HAP-1 (cell line): ENCODE measurements at regions not wholly inside any gene's neighbourhood (a gene's known extent, or its start where the extent isn't known, plus 50 kb on each side); places are given as distances from the start of the nearest gene placed in this dataset.

ENCODE experiments used
- DNase-seq, 2 experiments: peaks; one replicate each; pipeline ENCODE4 v3.0.0-alpha.2; 2016 to 2020; ENCODE audit warnings: low spot score in 2 of 2
- H3K27me3 ChIP-seq: fragments of 250-450 bp; sonication (Bioruptor Pico); 2 replicates; pipeline ENCODE4 v1.5.1; 2020; ENCODE audit warnings: low read depth, mild to moderate bottlenecking, moderate library complexity
- H3K36me3 ChIP-seq: fragments of 250-450 bp; sonication (Bioruptor Pico); replicated peaks from 2 replicates; pipeline ENCODE4 v1.5.1; 2020; ENCODE audit warnings: mild to moderate bottlenecking
- H3K4me1 ChIP-seq: fragments of 250-450 bp; sonication (Bioruptor Pico); 2 replicates; pipeline ENCODE4 v1.5.1; 2020; ENCODE audit warnings: mild to moderate bottlenecking
- H3K4me3 ChIP-seq: fragments of 250-450 bp; sonication (Bioruptor Pico); 2 replicates; pipeline ENCODE4 v1.5.1; 2020; ENCODE audit warnings: mild to moderate bottlenecking, moderate library complexity
- H3K9me3 ChIP-seq: fragments of 250-450 bp; sonication (Bioruptor Pico); 2 replicates; pipeline ENCODE4 v1.5.1; 2020; ENCODE audit warnings: mild to moderate bottlenecking, moderate library complexity
- in situ Hi-C: fragments of 300-500 bp; cut with MboI; formaldehyde crosslinking; loops from 3 replicates; pipeline ENCODE4 v1.14.3; 2020; ENCODE audit warnings: low sequenced_read_pairs, inconsistent platforms, mixed read lengths

DNA sequence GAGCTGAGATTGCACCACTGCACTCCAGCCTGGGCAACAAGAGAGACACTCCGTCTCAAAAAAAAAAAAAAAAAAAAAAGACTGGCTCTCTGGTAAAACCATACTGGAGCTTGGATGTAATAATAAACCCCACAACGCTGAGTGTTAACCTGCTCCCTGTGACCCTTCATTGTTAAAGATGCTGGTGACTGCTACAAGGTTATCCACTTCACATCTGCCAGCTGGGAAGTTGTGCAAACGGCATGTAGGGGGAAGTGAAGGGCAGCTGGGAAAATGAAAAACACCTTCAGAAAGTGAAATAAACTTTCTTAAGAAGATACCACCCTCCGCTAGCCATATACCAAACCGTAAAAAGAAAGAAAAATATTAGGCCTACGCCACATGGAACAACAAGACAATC, 131.0 kb upstream of the NUDT7 start:
- no peaks in the 10 kb centered on the region for H3K4me1 ChIP-seq
- in situ Hi-C loops = no loop called here
- no peak for DNase-seq

DNA sequence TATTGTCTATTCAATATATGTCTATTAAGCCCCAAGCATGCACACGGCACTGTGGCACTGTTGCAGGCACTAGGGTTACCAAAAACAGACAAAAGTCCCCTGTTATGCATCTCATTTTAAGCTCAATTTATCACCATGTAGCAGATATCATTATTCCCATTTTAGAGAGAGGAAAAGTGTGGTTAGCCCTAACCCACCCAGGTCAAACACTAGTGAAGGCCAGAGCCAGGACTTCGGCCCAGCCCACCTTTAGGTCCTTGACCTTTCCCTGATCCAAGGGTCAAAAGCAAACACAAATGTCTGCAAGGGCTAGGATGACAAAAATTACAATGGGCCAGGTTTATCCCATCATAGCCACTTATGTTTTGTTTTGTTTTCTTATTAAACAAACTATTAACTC, 130.3 kb upstream of the NUDT7 start:
- in situ Hi-C loops = no loop called here
- no peak for DNase-seq
- H3K4me3 ChIP-seq = no peak overlapping the region

More for the DNA sequence above, 131.0 kb upstream of the NUDT7 start:
- H3K27me3 ChIP-seq = no peaks in the 10 kb centered on the region
- H3K4me3 ChIP-seq = no peak overlapping the region
- H3K9me3 ChIP-seq = no peaks in the 10 kb centered on the region
- H3K36me3 ChIP-seq = no peaks in the 10 kb centered on the region

DNA sequence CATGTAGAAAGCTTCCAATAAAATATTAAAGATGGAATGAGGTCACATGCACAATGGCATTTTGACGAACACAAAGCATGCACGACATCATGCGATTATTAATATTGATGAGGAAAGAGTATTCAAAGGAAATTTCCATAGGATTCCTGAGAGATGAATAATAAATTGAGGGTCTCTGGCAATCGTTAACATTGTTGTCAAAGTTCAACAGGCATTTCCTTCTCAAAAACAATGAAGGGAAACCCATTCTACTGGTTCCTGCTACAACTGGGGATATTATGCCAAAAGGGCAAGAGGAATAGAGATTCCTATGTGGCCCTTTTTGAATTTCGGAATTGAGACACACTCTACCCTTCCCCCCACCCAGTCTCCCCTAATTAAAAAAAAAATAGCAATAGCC, 128.3 kb upstream of the NUDT7 start:
- H3K36me3 ChIP-seq = no peaks in the 10 kb centered on the region
- in situ Hi-C loops = no loop called here
- no peaks in the 10 kb centered on the region for H3K9me3 ChIP-seq
- H3K4me3 ChIP-seq = no peak overlapping the region
- H3K27me3 ChIP-seq = no peaks in the 10 kb centered on the region
- DNase-seq = no peak
- H3K4me1 ChIP-seq = no peaks in the 10 kb centered on the region

More for the DNA sequence above, 130.3 kb upstream of the NUDT7 start:
- Histone ChIP-seq H3K9me3 (no peaks in the 10 kb centered on the region), H3K27me3 (no peaks in the 10 kb centered on the region), H3K4me1 (no peaks in the 10 kb centered on the region), H3K36me3 (no peaks in the 10 kb centered on the region)

DNA sequence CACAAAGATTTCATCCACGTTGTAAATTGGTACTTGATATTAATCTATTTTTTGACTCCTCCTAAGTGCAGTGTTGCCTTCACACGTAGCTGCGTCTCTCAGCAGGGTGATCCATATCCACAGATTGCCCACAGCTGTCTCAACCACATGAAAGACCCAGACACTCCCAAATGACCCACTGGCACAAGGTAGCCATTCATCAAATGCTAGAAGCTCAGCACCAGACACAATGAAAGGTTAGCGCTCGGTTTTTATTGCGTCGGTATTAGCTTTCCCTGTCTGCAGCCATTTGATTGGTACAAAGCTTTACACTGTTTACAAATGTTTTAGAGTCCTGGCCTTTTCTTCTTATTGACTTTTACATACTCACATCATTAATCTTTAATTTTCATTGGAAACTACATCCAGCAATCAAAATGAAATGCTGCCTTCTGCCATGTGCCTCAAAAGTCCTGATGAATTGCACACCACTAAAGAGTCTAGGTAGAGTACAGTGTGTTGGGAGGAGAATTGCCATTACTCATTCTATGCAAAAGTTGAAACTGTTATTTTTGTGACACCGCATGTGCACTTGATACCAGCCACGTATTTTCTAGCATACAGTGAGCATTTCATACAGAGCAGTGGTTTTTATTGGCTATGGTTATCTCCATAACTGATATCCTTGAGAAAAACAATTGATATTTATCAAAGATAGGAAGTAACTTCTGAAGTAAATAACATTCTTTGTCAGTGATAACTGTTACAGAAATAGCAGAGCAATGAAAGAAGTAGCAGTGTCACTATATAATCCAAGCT, 127.3 kb upstream of the NUDT7 start:
- Histone ChIP-seq H3K9me3 (no peaks in the 10 kb centered on the region), H3K36me3 (no peaks in the 10 kb centered on the region), H3K4me3 (no peak overlapping the region), H3K27me3 (no peaks in the 10 kb centered on the region), H3K4me1 (no peaks in the 10 kb centered on the region)
- DNase-seq = no peak
- in situ Hi-C loops = no loop called here

DNA sequence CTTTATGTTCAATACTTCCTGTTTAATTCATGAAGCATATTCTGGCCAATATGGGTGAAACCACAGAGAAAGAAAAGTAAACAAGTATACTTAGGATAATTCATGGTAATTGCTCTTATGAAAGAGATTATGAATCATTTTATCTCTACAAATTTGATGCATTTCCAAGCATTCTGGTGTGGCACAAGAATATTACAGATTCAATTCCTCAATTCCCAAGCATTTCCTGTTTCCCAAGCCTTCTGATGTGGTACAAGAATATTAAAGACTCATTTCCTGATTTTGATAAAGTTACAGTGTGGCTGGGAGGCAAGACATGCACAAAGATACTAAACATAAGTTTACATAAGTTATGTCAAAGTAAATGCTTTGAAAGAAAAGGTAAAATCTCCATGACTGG, 126.1 kb upstream of the NUDT7 start:
- no peak overlapping the region for H3K4me3 ChIP-seq
- no peak for DNase-seq
- no peaks in the 10 kb centered on the region; the same call in 1 of the 2 replicates for H3K9me3 ChIP-seq
- no peaks in the 10 kb centered on the region for H3K27me3 ChIP-seq
- H3K4me1 ChIP-seq = no peaks in the 10 kb centered on the region
- in situ Hi-C loops = no loop called here
- H3K36me3 ChIP-seq = no peaks in the 10 kb centered on the region

DNA sequence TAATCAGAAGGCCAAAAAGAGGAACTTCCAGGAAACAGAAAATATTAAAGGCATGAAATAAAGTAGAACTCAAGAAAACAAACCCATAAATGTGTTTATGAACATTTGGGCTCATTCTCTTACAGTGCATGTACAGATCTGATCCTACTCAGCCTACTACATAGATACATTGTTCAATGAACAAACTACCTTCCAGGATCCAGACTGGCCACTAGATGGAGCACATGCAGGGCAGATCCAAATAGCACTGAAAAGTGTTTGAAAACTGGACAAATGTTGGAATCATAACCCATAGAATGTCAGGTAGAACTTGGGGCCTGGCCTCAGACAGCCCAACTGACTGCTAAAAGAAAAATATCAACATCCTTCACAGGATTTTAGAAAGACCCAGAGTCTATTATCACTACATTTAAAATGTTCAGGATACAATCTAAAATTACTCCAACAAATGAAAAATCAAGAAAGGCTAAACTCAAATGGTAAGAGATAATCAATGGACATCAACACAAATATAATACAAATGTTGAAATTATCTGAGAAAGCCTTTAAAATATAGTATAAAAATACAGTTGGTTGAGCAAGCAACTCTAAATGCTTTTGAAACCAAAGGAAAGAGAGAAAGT, 122.4 kb upstream of the NUDT7 start:
- no peaks in the 10 kb centered on the region for H3K27me3 ChIP-seq
- DNase-seq = peak in 1 of 2 experiments; percentile 30

DNA sequence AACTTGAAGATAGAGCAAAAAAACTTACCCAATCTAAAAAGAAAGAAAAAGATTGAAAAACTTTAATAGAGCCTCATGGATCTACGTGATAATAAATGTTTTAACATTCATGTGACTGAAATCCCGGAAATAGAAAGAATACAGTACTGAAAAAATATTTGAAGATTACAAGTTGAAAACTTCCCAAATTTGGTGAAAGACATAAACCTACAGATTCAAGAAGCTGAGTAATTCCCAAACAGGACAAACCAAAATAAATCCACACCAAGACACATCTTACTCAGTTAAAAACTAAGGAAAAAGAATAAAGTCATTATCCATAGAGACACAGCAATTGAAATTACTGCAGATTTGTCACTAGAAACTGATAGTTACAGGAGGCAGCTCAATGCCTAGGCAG, 121.8 kb upstream of the NUDT7 start:
- Histone ChIP-seq H3K9me3 (no peaks in the 10 kb centered on the region; the same call in 1 of the 2 replicates), H3K27me3 (no peaks in the 10 kb centered on the region), H3K36me3 (no peaks in the 10 kb centered on the region), H3K4me3 (no peak overlapping the region), H3K4me1 (no peaks in the 10 kb centered on the region)
- DNase-seq = no peak
- in situ Hi-C loops = no loop called here

More for the DNA sequence above, 122.4 kb upstream of the NUDT7 start:
- Histone ChIP-seq H3K36me3 (no peaks in the 10 kb centered on the region), H3K4me1 (no peaks in the 10 kb centered on the region), H3K9me3 (no peaks in the 10 kb centered on the region; the same call in 1 of the 2 replicates), H3K4me3 (no peak overlapping the region)
- in situ Hi-C loops = no loop called here

DNA sequence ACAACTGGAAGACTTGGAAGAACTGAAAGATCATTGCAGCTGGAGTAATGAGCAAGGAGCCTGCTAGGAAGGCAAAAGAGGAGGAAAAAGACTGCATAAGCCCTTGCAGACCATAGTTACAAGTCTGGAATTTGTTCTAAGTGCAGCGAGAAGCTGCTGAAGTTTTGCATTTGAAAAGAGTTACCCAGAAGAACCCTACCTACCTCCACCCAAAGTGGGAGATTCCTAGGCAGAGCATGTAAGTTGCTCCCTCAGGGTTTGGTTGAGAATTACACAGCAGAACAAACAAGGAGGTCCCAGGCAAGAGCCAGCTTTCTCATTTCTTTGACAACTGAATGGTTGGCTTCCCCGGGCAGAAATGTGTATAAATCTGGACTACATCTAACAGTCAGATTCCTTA, 118.7 kb upstream of the NUDT7 start:
- in situ Hi-C loops = no loop called here
- H3K4me3 ChIP-seq = no peak overlapping the region

DNA sequence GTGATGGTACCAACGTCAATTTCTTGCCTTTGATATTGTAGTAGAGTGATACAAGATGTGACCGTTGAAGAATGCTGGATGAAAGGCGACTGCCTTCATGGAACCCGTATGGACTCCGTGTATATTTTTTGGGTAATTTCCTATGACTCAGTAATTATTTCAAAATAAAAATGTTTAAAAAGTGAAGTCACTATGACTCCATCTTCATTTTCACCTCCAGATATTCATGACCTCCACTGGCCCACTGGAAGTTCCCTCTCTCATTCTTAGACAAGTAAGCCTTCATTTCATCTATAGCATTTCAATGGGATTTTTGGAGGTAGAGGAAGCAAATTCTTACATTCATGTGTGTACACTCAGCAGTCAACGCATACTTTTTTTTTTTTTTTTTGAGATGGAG, 111.8 kb upstream of the NUDT7 start:
- Histone ChIP-seq H3K4me3 (no peak overlapping the region), H3K36me3 (no peaks in the 10 kb centered on the region), H3K4me1 (no peaks in the 10 kb centered on the region), H3K9me3 (no peaks in the 10 kb centered on the region), H3K27me3 (no peaks in the 10 kb centered on the region)
- DNase-seq = no peak
- in situ Hi-C loops = no loop called here

More for the DNA sequence above, 118.7 kb upstream of the NUDT7 start:
- no peaks in the 10 kb centered on the region for H3K4me1 ChIP-seq
- no peaks in the 10 kb centered on the region for H3K27me3 ChIP-seq
- no peak for DNase-seq
- H3K36me3 ChIP-seq = no peaks in the 10 kb centered on the region
- no peaks in the 10 kb centered on the region; the same call in 1 of the 2 replicates for H3K9me3 ChIP-seq

DNA sequence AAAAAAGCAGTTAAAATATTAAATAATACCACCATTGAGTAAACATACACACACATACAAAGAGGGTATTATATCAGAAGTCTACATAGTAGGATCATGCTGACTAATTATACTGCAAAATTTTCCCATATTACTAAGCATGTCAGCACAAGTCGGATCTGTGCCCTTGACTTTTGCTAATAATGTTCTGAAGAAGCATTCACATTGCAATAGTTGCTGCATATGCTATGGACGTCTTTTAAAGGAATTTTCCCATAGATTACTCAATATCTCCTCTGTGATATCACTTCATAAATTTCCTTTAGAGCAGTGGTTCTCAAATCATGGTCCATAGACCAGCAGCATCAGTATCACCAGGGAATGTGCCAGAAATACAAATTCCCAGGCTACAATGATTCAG, 110.9 kb upstream of the NUDT7 start:
- Histone ChIP-seq H3K9me3 (no peaks in the 10 kb centered on the region), H3K36me3 (no peaks in the 10 kb centered on the region), H3K27me3 (no peaks in the 10 kb centered on the region), H3K4me3 (no peak overlapping the region), H3K4me1 (no peaks in the 10 kb centered on the region)
- in situ Hi-C loops = no loop called here
- no peak for DNase-seq

DNA sequence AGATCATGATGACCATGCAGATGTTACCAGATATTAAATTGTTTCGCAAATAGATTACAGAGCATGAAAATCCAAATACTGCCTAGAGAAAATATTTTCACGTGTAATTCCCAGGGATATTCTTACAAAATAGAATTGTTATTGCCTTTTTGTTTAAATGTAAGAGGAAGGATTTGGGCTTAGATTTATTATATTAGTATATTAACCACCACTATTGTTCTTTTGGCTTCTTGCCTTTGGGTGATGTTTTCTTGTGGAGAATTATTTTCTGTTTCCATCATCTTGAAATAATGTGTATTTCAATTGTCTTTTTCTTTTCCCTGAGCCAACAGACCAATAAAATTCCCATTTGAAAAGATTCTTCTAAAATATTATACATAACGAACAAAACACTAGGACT, 109.7 kb upstream of the NUDT7 start:
- no peak for DNase-seq
- no peaks in the 10 kb centered on the region for H3K4me1 ChIP-seq
- no peaks in the 10 kb centered on the region for H3K36me3 ChIP-seq
- no peaks in the 10 kb centered on the region for H3K27me3 ChIP-seq
- in situ Hi-C loops = no loop called here
- no peaks in the 10 kb centered on the region for H3K9me3 ChIP-seq
- H3K4me3 ChIP-seq = no peak overlapping the region

DNA sequence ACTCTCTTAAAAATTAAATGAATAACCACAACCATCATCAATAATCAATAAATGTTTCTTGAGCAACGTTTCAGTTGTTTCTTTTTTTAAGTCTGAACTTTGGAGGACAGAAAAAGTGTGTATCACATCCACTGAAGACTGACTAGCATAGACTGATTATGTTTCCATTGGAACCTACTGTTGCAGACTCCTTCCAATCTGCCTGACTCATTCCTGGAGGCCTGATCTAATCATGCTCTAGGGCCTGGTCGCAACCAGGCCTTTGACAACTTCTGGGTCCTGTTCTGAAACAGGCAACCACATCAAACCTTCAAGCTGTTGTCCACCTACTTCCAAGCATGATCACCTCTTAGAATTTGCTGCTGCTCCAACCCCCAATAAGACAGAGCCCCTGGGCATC, 109.2 kb upstream of the NUDT7 start:
- in situ Hi-C loops = no loop called here
- H3K27me3 ChIP-seq = no peaks in the 10 kb centered on the region
- no peak overlapping the region for H3K4me3 ChIP-seq
- H3K9me3 ChIP-seq = no peaks in the 10 kb centered on the region
- no peaks in the 10 kb centered on the region for H3K4me1 ChIP-seq
- DNase-seq = no peak
- H3K36me3 ChIP-seq = no peaks in the 10 kb centered on the region

DNA sequence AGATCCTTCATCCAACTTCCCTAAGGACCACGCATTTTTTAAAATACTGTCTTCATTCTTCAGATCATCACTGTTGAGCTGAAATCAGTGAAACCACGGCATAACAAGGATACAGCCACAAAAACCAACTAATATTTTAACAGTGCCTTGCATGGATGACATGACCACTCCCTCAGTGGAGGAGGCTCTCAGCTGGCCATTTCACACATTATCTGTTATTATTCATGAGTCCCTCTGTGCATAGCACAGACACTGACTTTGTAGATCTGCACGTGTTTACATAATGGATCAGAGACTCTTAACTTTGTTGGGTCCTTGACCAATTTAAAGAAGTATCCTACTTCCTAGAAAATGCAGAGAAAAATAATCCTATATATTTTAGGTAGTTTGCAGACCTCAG, 104.8 kb upstream of the NUDT7 start:
- Histone ChIP-seq H3K36me3 (no peaks in the 10 kb centered on the region), H3K9me3 (no peaks in the 10 kb centered on the region), H3K4me1 (no peaks in the 10 kb centered on the region), H3K4me3 (no peak overlapping the region), H3K27me3 (no peaks in the 10 kb centered on the region)
- in situ Hi-C loops = no loop called here
- no peak for DNase-seq

DNA sequence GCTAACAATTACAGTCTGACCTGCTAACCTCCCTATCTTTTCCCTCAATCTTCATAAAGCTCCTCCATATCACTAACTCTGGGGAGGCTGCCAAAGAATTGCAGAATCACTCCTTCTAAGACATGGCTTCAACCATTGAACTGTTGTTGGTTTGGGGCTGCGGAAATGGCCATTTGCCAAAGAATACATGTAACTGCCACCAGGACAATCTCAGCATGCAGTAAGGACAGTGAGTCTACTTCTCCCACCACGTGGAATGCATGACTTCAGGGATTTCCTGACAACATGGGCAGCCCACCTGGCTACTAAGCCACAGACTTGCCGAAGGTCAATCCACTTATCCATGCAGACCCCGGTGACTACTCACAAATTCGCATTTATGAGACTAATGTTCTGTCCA, 104.3 kb upstream of the NUDT7 start:
- H3K4me3 ChIP-seq = no peak overlapping the region
- no peaks in the 10 kb centered on the region for H3K4me1 ChIP-seq
- in situ Hi-C loops = no loop called here
- no peaks in the 10 kb centered on the region for H3K9me3 ChIP-seq
- DNase-seq = no peak
- H3K27me3 ChIP-seq = no peaks in the 10 kb centered on the region
- no peaks in the 10 kb centered on the region for H3K36me3 ChIP-seq
